Transverse colon (tissue), 4 donors: ENCODE measurements at regions not wholly inside any gene's neighbourhood (a gene's known extent, or its start where the extent isn't known, plus 50 kb on each side); places are given as distances from the start of the nearest gene placed in this dataset.
A peak's percentile ranks its signal among the peaks of the same experiment; 100 is the strongest.
"Not testable (repeated sequence)": the region's sequence is repeated elsewhere in the genome, so short reads cannot be mapped to it uniquely, and the experiment has no call there.

ENCODE experiments used
- DNase-seq: peaks from one replicate; pipeline ENCODE4 v3.0.0-alpha.2; 2019
- H3K27ac ChIP-seq, 4 donors: fragments of 200-600 bp; sonication (generic); 2 replicates each; pipeline ENCODE4 v1.5.1; 2016 to 2018; ENCODE audit warnings: inconsistent platforms in 4 of 4
- H3K27me3 ChIP-seq: fragments of 200-600 bp; sonication (generic); 2 replicates; pipeline ENCODE4 v1.5.1; 2017; ENCODE audit warnings: inconsistent platforms
- H3K36me3 ChIP-seq, 4 donors: fragments of 200-600 bp; sonication (generic); 2 replicates each; pipeline ENCODE4 v1.5.1; 2017 to 2019; ENCODE audit warnings: inconsistent platforms in 4 of 4
- H3K4me1 ChIP-seq, 4 donors: fragments of 200-600 bp; sonication (generic); 2 replicates each; pipeline ENCODE4 v1.5.1; 2017 to 2020; ENCODE audit warnings: inconsistent platforms in 4 of 4
- H3K4me3 ChIP-seq, 4 donors: fragments of 200-600 bp; sonication (generic); 1 replicate in 1 of 4; 2 replicates in 3 of 4; pipeline versions ENCODE4 v1.5.1 to v1.6.1; 2017 to 2019; ENCODE audit warnings: inconsistent platforms in 4 of 4
- H3K9me3 ChIP-seq, 2 donors: fragments of 200-600 bp; sonication (generic); 2 replicates each; pipeline ENCODE4 v1.5.1; 2017 to 2019; ENCODE audit warnings: inconsistent platforms in 2 of 2
- EP300 ChIP-seq: sonication (generic); formaldehyde crosslinking; IDR thresholded peaks from one replicate; pipeline ENCODE4 v1.6.1; 2017; ENCODE audit warnings: antibody characterized with exemption, low read depth
- POLR2A ChIP-seq: fragments of 450-650 bp; IDR thresholded peaks from one replicate; pipeline ENCODE4 v1.6.1; 2016; ENCODE audit warnings: antibody characterized with exemption, mild to moderate bottlenecking, moderate library complexity
- POLR2AphosphoS5 ChIP-seq, 3 donors: sonication (generic); formaldehyde crosslinking; IDR thresholded peaks; one replicate each; pipeline ENCODE4 v1.6.1; 2016; ENCODE audit warnings: antibody characterized with exemption in 3 of 3
- WGBS, 2 donors: methylation state at CpG; one replicate each; pipeline ENCODE4 v1.1.5; 2018; ENCODE audit warnings: low coverage in 1 of 2; 5-methylcytosine and 5-hydroxymethylcytosine counted together
- in situ Hi-C, 4 donors: fragments of 200-750 bp; cut with MboI; loops; one replicate each; pipeline versions ENCODE4 v1.15.0 to v1.15.1; 2017; ENCODE audit warnings: low sequenced_read_pairs in 3 of 4, low pct_ligation_motif_present in 1 of 4, low pct_unique_long_range_greater_than_20kb in 1 of 4
- intact Hi-C: fragments of 100-400 bp; cut with DNase I; formaldehyde crosslinking; loops from one replicate; pipeline ENCODE4 v1.15.1; 2023; ENCODE audit warnings: low total_unique reads
- TF ChIP-seq, protein P1 (sequence below), 5 experiments: fragments of 200-600 bp in 3 of 5; fragments of 450-650 bp in 2 of 5; sonication (generic) in 3 of 5; IDR thresholded peaks; 1 replicate in 2 of 5; 2 replicates in 3 of 5; pipeline ENCODE4 v1.5.1; 2016 to 2017; ENCODE audit warnings: antibody characterized with exemption in 5 of 5, inconsistent platforms in 3 of 5, mild to moderate bottlenecking in 2 of 5, moderate library complexity in 1 of 5

DNA sequence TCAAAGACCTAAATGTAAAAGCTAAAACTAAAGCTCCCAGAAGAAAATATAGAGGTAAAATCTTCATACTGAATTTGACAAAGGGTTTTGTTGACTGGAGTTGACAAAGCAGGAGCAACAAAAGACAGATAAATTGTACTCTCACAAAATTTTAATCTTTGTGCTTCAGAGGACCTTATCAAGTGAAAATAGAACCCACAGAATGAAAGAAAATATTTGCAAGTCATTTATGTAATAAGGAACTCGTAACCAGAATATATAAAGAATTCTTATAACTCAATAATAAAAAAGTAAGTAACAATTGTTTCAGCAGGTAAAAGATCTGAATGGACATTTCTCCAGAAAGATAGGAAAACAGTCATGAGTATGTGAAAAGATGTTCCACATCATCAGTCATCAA is 62.0 kb upstream of the SRRM3 start:
- DNase-seq: no peak
- Histone ChIP-seq H3K4me3 (no peak overlapping the region), H3K9me3 (no peaks in the 10 kb centered on the region), H3K27ac (no peak overlapping the region), H3K4me1 (no peaks in the 10 kb centered on the region), H3K36me3 (no peaks in the 10 kb centered on the region), H3K27me3 (peaks cover 17% of the 10 kb centered on the region)
- intact Hi-C loops (no loop called here), in situ Hi-C loops (no loop called here)
- no peak for TF ChIP-seq POLR2A
- no peak for TF ChIP-seq POLR2AphosphoS5 (IDR thresholded peaks at IDR 0.05)
- TF ChIP-seq, protein P1, sequence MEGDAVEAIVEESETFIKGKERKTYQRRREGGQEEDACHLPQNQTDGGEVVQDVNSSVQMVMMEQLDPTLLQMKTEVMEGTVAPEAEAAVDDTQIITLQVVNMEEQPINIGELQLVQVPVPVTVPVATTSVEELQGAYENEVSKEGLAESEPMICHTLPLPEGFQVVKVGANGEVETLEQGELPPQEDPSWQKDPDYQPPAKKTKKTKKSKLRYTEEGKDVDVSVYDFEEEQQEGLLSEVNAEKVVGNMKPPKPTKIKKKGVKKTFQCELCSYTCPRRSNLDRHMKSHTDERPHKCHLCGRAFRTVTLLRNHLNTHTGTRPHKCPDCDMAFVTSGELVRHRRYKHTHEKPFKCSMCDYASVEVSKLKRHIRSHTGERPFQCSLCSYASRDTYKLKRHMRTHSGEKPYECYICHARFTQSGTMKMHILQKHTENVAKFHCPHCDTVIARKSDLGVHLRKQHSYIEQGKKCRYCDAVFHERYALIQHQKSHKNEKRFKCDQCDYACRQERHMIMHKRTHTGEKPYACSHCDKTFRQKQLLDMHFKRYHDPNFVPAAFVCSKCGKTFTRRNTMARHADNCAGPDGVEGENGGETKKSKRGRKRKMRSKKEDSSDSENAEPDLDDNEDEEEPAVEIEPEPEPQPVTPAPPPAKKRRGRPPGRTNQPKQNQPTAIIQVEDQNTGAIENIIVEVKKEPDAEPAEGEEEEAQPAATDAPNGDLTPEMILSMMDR (IDR thresholded peaks at IDR 0.05): no peak
- TF ChIP-seq EP300: no peak
- 45 to 83% methylated on average over 1 of the region's 1 CpG for WGBS, 2 donors

- H3K9me3 ChIP-seq, DNase-seq, intact Hi-C loops, H3K27ac ChIP-seq, H3K4me3 ChIP-seq, H3K36me3 ChIP-seq, H3K4me1 ChIP-seq, in situ Hi-C loops: not testable (repeated sequence)
- WGBS, 2 donors: 71 to 72% methylated on average over 3 of the region's 3 CpGs
- H3K27me3 ChIP-seq: peaks cover 17% of the 10 kb centered on the region
Observed at GRCh38 chr7:76140259-76140658, 61.4 kb upstream of the SRRM3 start.

DNA sequence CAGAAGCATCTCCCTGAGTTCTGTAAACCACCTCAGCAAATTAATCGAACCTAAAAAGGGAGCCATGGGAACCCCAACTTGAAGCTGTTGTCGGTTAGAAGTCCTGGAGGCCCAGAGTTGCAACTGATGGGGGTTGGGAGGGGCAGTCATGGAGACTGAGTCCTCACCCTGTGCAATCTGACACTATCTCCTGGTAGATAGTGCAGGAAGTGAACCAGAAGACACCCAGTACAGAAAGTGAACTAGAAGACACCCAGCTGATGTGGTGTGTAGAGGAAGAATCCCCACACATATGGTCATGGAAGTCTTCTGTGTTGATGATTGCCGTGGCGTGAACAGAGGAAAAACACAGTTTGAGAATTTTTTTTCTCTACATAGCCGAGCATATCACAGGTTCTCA is 58.8 kb upstream of the SRRM3 start:
- in situ Hi-C loops: no loop called here
- no peak for DNase-seq
- H3K4me1 ChIP-seq: no peaks in the 10 kb centered on the region
- 74 to 86% methylated on average over 3 to 5 of the region's 5 CpGs for WGBS, 2 donors
- TF ChIP-seq POLR2AphosphoS5 (IDR thresholded peaks at IDR 0.05): no peak
- no peak for TF ChIP-seq POLR2A
- TF ChIP-seq EP300: no peak
- TF ChIP-seq, protein P1 (IDR thresholded peaks at IDR 0.05): no peak
- H3K27me3 ChIP-seq: no peaks in the 10 kb centered on the region
- no peak overlapping the region for H3K4me3 ChIP-seq
- H3K27ac ChIP-seq: no peak overlapping the region
- no peaks in the 10 kb centered on the region for H3K36me3 ChIP-seq
- no peaks in the 10 kb centered on the region for H3K9me3 ChIP-seq
- intact Hi-C loops: no loop called here

DNA sequence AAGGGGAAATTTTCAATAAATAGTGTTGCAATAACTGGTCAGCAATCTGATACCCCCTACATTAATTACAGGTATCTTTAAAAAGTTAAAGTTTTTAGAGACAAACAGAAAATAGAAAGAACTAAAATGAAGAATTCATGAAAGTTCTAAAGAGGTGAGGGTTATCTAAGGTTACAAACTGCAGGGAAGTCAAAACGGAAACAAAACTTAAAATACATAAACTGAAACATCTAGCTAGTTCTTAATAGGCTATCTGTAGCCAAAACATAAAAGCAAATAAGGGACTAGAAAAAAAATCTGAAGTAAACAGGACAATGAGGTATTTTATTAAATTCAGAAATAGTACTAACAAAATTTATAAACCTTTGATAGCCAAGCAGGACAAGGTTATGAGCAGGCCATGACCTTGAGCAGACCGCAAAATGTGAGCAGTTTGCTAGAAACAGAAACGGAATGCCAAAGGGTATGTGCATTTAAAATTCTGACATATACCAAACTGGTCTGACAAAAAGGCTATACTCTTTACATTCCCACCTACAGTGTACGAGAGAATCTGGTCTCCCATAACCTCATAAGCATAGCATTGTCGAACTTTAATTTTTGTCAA is 56.9 kb upstream of the SRRM3 start:
- H3K27me3 ChIP-seq, in situ Hi-C loops, H3K4me3 ChIP-seq, H3K4me1 ChIP-seq, intact Hi-C loops, H3K9me3 ChIP-seq, H3K36me3 ChIP-seq, H3K27ac ChIP-seq, DNase-seq: not testable (repeated sequence)
- 67 to 74% methylated on average over 5 of the region's 5 CpGs for WGBS, 2 donors

GRCh38 chr7:76146374-76146773 is 55.3 kb upstream of the SRRM3 start:
- TF ChIP-seq POLR2A (no peak), EP300 (no peak), POLR2AphosphoS5 (IDR thresholded peaks at IDR 0.05) (no peak)
- TF ChIP-seq, protein P1 (IDR thresholded peaks at IDR 0.05): no peak
- Histone ChIP-seq H3K36me3 (no peaks in the 10 kb centered on the region), H3K9me3 (no peaks in the 10 kb centered on the region), H3K4me1 (peaks cover 0 to 9% (median 2%) of the 10 kb centered on the region in 4 donors), H3K27ac (no peak overlapping the region), H3K27me3 (peaks cover 9% of the 10 kb centered on the region), H3K4me3 (no peak overlapping the region)
- in situ Hi-C loops: no loop called here
- no peak for DNase-seq
- WGBS, 2 donors: 77 to 79% methylated on average over 4 of the region's 4 CpGs
- intact Hi-C loops: no loop called here

DNA sequence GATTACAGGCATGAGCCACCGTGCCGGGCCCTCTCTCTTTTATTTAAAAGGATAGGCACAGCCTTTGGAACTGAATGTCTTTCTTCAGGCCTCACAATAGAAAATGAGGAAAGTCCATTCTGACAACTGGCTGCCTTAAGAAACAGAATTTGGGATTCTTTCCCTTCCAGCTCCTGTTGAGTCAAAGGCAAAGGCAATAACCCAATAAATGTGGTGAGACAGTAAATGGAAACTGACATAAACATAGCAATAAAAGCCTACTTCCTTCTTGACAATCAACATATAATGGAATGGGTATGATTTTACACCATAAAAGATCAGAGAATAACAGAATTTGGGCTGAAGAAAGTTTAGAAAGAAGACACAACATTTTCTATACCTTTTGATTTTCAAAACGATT is 52.7 kb upstream of the SRRM3 start:
- 38 to 62% methylated on average over 1 to 3 of the region's 3 CpGs for WGBS, 2 donors
- H3K36me3 ChIP-seq, H3K27me3 ChIP-seq, DNase-seq, H3K9me3 ChIP-seq, intact Hi-C loops, H3K4me3 ChIP-seq, in situ Hi-C loops, H3K4me1 ChIP-seq: not testable (repeated sequence)
- H3K27ac ChIP-seq: peak overlapping the region; percentile 12 to 50 (median 49)
